OCI-LY3 (cell line): ENCODE measurements at regions not wholly inside any gene's neighbourhood (a gene's known extent, or its start where the extent isn't known, plus 50 kb on each side); places are given as distances from the start of the nearest gene placed in this dataset.

ENCODE experiments used
- H2AFZ ChIP-seq: fragments of 200-600, 300-600 bp; shearing (Covaris generic); 2 replicates; pipeline ENCODE4 v1.6.0; 2014; ENCODE audit warnings: antibody characterized with exemption, low read depth, low read length
- H3K27ac ChIP-seq: fragments of 200-600, 300-600 bp; sonication (generic); 2 replicates; pipeline ENCODE4 v1.5.1; 2014; ENCODE audit warnings: mild to moderate bottlenecking, low read length, moderate library complexity, mixed read lengths
- H3K27me3 ChIP-seq: fragments of 200-600, 300-600 bp; sonication (generic); 2 replicates; pipeline ENCODE4 v1.6.1; 2014; ENCODE audit warnings: low read depth, low read length, mixed read lengths
- H3K36me3 ChIP-seq: fragments of 200-600, 300-600 bp; sonication (generic); replicated peaks from 2 replicates; pipeline ENCODE3; 2014; ENCODE audit warnings: low read depth, low read length, mixed read lengths
- H3K4me1 ChIP-seq: fragments of 300-600, 200-600 bp; sonication (generic); 2 replicates; pipeline ENCODE4 v1.6.1; 2014; ENCODE audit warnings: low read length, mixed read lengths
- H3K4me2 ChIP-seq: fragments of 200-600, 300-600 bp; sonication (generic); 2 replicates; pipeline ENCODE4 v1.6.1; 2014; ENCODE audit warnings: low read length, mixed read lengths
- H3K4me3 ChIP-seq: fragments of 300-600, 200-600 bp; sonication (generic); 2 replicates; pipeline ENCODE4 v1.5.1; 2014; ENCODE audit warnings: antibody characterized with exemption, mild to moderate bottlenecking, low read length, moderate library complexity
- H3K79me2 ChIP-seq: fragments of 300-600, 200-600 bp; shearing (Covaris generic); 2 replicates; pipeline ENCODE4 v1.6.1; 2014; ENCODE audit warnings: mild to moderate bottlenecking, low read length, mixed read lengths
- H3K9ac ChIP-seq: fragments of 300-600, 200-600 bp; shearing (Covaris generic); 2 replicates; pipeline ENCODE4 v1.6.0; 2014; ENCODE audit warnings: mild to moderate bottlenecking, low read length, moderate library complexity
- H3K9me3 ChIP-seq: fragments of 200-600, 300-600 bp; shearing (Covaris generic); 2 replicates; pipeline ENCODE4 v1.6.1; 2014; ENCODE audit warnings: low read length, mixed read lengths; ENCODE audit not compliant: insufficient read depth
- H4K20me1 ChIP-seq: fragments of 200-600, 300-600 bp; sonication (generic); 2 replicates; pipeline ENCODE4 v1.6.1; 2016; ENCODE audit warnings: low read length, mixed read lengths; ENCODE audit not compliant: insufficient read depth
- EZH2phosphoT487 ChIP-seq: fragments of 200-600 bp; shearing (Covaris generic); IDR thresholded peaks from 2 replicates; pipeline ENCODE4 v1.6.1; 2018; ENCODE audit warnings: antibody characterized with exemption, mixed run types, low read depth
- TF ChIP-seq, protein P1 (sequence below): fragments of 200-600, 300-600 bp; sonication (generic); IDR thresholded peaks from 2 replicates; pipeline ENCODE4 v1.5.1; 2014; ENCODE audit warnings: antibody characterized with exemption, low read length, low read depth

DNA sequence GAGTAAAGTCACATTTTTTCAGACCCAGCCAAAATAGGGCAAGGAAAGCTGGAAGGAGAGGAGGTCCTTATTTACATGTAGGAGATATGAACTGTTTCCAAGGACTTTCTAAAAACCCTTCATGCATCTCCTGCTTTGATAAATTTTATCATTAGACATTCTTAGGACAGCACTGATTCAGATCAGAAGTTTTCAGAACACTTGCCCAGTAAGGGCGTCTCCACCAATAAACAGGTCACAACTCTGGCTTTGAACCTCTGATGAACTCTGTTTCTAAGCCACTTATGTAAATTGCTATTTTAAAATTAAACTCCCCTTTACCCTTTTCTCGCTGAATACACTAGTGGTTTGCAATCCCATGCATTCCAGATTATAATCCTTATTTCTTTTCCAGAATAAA lies 505.3 kb upstream of the SLIT2 start:
- Histone ChIP-seq H3K4me2 (no peak overlapping the region), H3K4me1 (no peaks in the 10 kb centered on the region), H4K20me1 (no peaks in the 10 kb centered on the region), H3K9me3 (no peaks in the 10 kb centered on the region), H3K79me2 (no peaks in the 10 kb centered on the region), H2AFZ (no peak overlapping the region), H3K27ac (no peak overlapping the region), H3K27me3 (no peaks in the 10 kb centered on the region), H3K4me3 (no peak overlapping the region), H3K36me3 (no peaks in the 10 kb centered on the region), H3K9ac (no peak overlapping the region)
- TF ChIP-seq EZH2phosphoT487, result no peak
- TF ChIP-seq, protein P1, sequence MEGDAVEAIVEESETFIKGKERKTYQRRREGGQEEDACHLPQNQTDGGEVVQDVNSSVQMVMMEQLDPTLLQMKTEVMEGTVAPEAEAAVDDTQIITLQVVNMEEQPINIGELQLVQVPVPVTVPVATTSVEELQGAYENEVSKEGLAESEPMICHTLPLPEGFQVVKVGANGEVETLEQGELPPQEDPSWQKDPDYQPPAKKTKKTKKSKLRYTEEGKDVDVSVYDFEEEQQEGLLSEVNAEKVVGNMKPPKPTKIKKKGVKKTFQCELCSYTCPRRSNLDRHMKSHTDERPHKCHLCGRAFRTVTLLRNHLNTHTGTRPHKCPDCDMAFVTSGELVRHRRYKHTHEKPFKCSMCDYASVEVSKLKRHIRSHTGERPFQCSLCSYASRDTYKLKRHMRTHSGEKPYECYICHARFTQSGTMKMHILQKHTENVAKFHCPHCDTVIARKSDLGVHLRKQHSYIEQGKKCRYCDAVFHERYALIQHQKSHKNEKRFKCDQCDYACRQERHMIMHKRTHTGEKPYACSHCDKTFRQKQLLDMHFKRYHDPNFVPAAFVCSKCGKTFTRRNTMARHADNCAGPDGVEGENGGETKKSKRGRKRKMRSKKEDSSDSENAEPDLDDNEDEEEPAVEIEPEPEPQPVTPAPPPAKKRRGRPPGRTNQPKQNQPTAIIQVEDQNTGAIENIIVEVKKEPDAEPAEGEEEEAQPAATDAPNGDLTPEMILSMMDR, result no peak

DNA sequence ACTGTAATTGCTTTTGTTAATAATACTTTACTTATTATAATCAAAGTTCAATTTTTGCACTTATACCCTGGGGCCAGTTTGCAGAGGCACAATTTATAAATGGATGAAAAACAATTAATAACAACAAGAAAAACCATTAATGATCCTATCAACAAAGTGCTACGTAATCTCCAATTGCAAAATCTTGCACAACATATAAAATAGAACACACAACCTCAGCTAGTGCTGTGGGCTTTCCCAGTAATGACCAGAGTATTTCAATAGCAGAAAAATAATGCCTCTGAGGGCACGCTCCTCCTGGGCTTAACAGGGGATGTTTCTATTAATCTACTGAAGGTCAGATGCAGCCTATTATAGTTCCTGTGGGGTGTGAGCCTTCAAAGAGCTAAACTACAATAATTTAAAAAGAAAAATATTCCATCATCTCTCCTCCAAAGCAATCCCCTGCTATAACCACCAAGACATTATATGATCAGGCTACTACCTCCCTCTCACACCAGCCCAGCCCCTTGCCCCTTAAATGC lies 508.5 kb upstream of the SLIT2 start:
- H3K9me3 ChIP-seq, result no peaks in the 10 kb centered on the region
- H4K20me1 ChIP-seq, result no peaks in the 10 kb centered on the region
- H3K4me2 ChIP-seq, result no peak overlapping the region
- H3K4me1 ChIP-seq, result no peaks in the 10 kb centered on the region
- no peak for TF ChIP-seq EZH2phosphoT487
- TF ChIP-seq, protein P1, result no peak
- no peaks in the 10 kb centered on the region for H3K27me3 ChIP-seq
- H3K79me2 ChIP-seq, result no peaks in the 10 kb centered on the region
- no peak overlapping the region for H3K9ac ChIP-seq
- no peak overlapping the region for H3K4me3 ChIP-seq
- H3K36me3 ChIP-seq, result no peaks in the 10 kb centered on the region
- no peak overlapping the region for H2AFZ ChIP-seq
- no peak overlapping the region for H3K27ac ChIP-seq

DNA sequence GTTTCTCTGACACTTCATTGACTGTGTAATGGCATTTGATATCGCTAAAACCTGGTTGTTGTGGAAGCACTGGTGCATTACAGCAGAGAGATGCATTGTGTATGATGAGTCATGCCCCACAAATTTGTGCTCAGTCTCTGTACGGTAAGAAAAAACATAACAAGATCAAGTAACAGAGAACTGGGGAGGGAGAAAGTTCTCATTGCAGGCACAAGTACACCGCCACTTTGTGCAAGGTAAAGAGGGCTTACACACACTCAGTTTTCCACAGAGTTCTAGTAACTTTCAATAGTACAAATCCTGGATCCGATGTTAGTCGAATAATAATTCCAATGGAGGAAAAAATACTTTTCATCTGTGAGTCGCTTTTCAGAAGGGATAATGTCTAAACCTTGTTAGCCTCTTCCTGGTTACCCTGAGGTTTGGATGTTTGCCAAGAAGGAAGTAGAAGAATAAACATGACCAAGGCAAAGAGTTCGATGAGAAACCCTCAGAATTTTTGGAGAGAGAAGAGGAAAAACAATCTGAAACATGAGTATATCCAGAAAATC lies 512.5 kb upstream of the SLIT2 start:
- no peak for TF ChIP-seq EZH2phosphoT487
- Histone ChIP-seq H3K79me2 (no peaks in the 10 kb centered on the region), H3K4me1 (no peaks in the 10 kb centered on the region), H3K4me2 (no peak overlapping the region), H3K27ac (no peak overlapping the region), H4K20me1 (no peaks in the 10 kb centered on the region), H2AFZ (no peak overlapping the region), H3K9me3 (no peaks in the 10 kb centered on the region), H3K4me3 (no peak overlapping the region), H3K27me3 (no peaks in the 10 kb centered on the region), H3K9ac (no peak overlapping the region), H3K36me3 (no peaks in the 10 kb centered on the region)

DNA sequence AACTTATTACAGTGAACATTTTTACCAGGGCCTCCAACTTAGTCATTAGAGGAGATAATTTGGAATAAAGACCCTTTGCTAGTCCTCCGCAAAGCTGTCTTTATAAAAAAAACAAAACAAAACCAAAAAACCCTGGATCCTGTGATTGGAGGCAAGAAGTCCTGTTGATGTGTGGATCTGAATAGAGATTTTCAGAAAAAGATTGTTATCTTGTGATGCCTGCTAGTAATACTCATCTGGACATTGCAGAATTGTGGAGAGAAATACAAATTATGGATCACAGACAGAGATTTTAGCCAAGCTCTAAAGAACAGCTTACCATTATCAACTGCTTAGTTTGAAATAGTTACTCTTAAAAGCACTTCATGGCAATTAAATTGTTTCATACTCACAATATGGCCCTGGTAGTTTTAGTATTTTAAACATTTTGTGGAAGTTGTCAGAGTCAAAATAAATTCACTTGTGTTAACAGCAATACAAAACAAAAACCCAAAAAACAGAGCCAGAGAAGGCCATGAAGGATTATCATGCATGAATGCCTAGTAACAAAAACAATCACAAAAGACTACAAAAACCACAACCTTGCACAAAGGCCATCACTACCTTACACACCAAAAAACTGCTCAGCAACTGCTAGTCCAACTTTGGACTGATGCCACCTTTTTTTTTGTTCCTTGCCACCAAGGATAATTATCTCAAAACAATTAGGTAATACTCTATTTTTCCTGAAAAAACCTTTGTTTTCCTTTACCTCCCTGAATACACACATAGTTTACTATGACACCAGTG lies 514.5 kb upstream of the SLIT2 start:
- no peaks in the 10 kb centered on the region for H3K27me3 ChIP-seq
- no peak overlapping the region for H2AFZ ChIP-seq
- no peak overlapping the region for H3K27ac ChIP-seq
- TF ChIP-seq, protein P1, result no peak
- TF ChIP-seq EZH2phosphoT487, result no peak
- H4K20me1 ChIP-seq, result no peaks in the 10 kb centered on the region
- no peaks in the 10 kb centered on the region for H3K79me2 ChIP-seq
- no peak overlapping the region for H3K4me3 ChIP-seq
- no peak overlapping the region for H3K4me2 ChIP-seq
- no peak overlapping the region for H3K9ac ChIP-seq
- no peaks in the 10 kb centered on the region for H3K9me3 ChIP-seq
- no peaks in the 10 kb centered on the region for H3K4me1 ChIP-seq
- H3K36me3 ChIP-seq, result no peaks in the 10 kb centered on the region
